Gastrocnemius medialis (tissue), 4 donors: ENCODE measurements at regions not wholly inside any gene's neighbourhood (a gene's known extent, or its start where the extent isn't known, plus 50 kb on each side); places are given as distances from the start of the nearest gene placed in this dataset.
"Not testable (repeated sequence)": the region's sequence is repeated elsewhere in the genome, so short reads cannot be mapped to it uniquely, and the experiment has no call there.

Experiments
- ATAC-seq, 2 donors: fragments of 150-250 bp; one replicate each; pipeline ENCODE4 v1.9.1; 2016
- DNase-seq, 2 donors: peaks; one replicate each; pipeline ENCODE4 v3.0.0-alpha.2; 2019
- H3K27ac ChIP-seq, 4 donors: fragments of 200-600 bp; sonication (generic); 1 replicate in 1 of 4; 2 replicates in 3 of 4; pipeline ENCODE4 v1.5.1; 2016 to 2018; ENCODE audit warnings: mild to moderate bottlenecking in 2 of 4, moderate library complexity in 1 of 4
- H3K27me3 ChIP-seq, 3 donors: fragments of 200-600 bp; sonication (generic) in 2 of 3; 1 replicate in 1 of 3; 2 replicates in 2 of 3; pipeline versions ENCODE4 v1.5.1 to v1.6.0; 2016 to 2019; ENCODE audit warnings: mild to moderate bottlenecking in 1 of 3, moderate library complexity in 1 of 3
- H3K36me3 ChIP-seq, 2 donors: fragments of 200-600 bp; sonication (generic) in 1 of 2; one replicate each; pipeline ENCODE4 v1.5.1; 2017 to 2018
- H3K4me1 ChIP-seq, 2 donors: fragments of 200-600 bp; sonication (generic) in 1 of 2; one replicate each; pipeline ENCODE4 v1.5.1; 2016 to 2017; ENCODE audit warnings: mild to moderate bottlenecking in 2 of 2
- H3K4me3 ChIP-seq, 4 donors: fragments of 200-600 bp; sonication (generic) in 3 of 4; 1 replicate in 1 of 4; 2 replicates in 3 of 4; pipeline ENCODE4 v1.5.1; 2016 to 2019; ENCODE audit warnings: mild to moderate bottlenecking in 2 of 4
- H3K9me3 ChIP-seq, 3 donors: fragments of 200-600 bp; sonication (generic) in 2 of 3; 1 replicate in 1 of 3; 2 replicates in 2 of 3; pipeline ENCODE4 v1.5.1; 2016 to 2019
- CTCF ChIP-seq, 5 experiments: fragments of 450-650 bp in 3 of 5; fragments of 200-600 bp in 2 of 5; sonication (generic) in 2 of 5; IDR thresholded peaks in 4 of 5; conservative IDR thresholded peaks in 1 of 5; 1 replicate in 4 of 5; 2 replicates in 1 of 5; pipeline ENCODE4 v1.5.1; 2016 to 2019; ENCODE audit warnings: antibody characterized with exemption in 5 of 5, mild to moderate bottlenecking in 3 of 5, moderate library complexity in 3 of 5
- POLR2A ChIP-seq, 2 donors: fragments of 450-650 bp; IDR thresholded peaks; one replicate each; pipeline ENCODE4 v1.6.1; 2017; ENCODE audit warnings: antibody characterized with exemption in 2 of 2, mild to moderate bottlenecking in 2 of 2, moderate library complexity in 2 of 2
- in situ Hi-C, 4 donors: fragments of 200-750 bp; cut with MboI; loops; one replicate each; pipeline versions ENCODE4 v1.15.0 to v1.8.0; 2017; ENCODE audit warnings: low sequenced_read_pairs in 4 of 4
- intact Hi-C: fragments of 100-400 bp; cut with DNase I; formaldehyde crosslinking; loops from one replicate; pipeline ENCODE4 v1.15.1; 2023; ENCODE audit warnings: low total_unique reads

DNA sequence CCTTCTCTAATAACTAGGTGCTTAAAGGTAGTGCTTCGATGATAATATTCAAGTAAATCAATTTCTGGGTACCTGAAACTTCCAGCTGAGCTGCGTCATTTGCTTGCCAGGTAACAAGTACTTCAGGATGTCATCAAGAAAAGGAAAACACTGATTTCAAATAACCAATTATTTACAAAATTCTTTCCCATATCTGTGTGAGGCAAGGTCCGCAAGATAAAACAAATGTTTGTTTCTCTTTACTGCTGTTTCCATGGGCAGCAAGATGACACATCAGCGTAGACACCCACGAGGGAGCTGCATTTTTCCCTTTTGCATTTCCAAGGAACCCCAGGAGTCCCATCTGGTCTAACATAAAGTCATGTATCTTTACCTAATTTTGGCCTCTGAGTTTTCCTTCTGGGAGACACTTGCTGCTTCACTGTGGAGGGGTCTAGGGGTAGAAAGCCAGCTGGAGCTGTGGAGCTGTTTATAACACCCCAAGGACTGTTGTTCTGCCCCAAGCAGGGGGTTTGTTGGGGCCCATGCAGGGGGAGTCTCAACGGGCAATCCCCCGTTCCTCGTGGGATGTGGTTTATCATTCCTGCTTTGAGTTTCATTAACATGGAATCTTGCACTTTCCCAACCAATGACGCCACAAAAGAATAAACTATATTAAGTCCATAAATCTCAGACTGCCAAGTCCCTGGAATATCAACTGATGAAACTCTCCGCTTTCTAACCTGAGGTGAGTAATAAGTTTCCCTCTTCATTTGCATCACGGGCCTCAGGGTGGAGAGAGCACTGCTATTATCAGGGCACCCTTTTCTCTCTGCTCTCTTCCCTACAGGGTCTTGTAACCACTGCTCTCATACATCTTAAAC lies 112.8 kb upstream of the PELI2 start:
- intact Hi-C loops (no loop called here), in situ Hi-C loops (no loop called here)
- H3K27ac ChIP-seq, result peak overlapping the region; percentile 36 to 54 (median 39)
- no peak for ATAC-seq
- no peaks in the 10 kb centered on the region for H3K27me3 ChIP-seq
- no peaks in the 10 kb centered on the region for H3K4me1 ChIP-seq
- TF ChIP-seq POLR2A (IDR thresholded peaks at IDR 0.05) (no peak), CTCF (IDR thresholded peaks at IDR 0.05 in 4 of 5, conservative IDR thresholded peaks at IDR 0.05 in 1 of 5) (no peak)
- peak overlapping the region in 3 of 4 donors; percentile 13 to 30 (median 20) for H3K4me3 ChIP-seq
- DNase-seq, result no peak
- H3K36me3 ChIP-seq, result no peaks in the 10 kb centered on the region
- no peaks in the 10 kb centered on the region for H3K9me3 ChIP-seq

GRCh38 chr14:56007491-56007890 lies 110.7 kb upstream of the PELI2 start:
- H3K36me3 ChIP-seq, H3K27me3 ChIP-seq, in situ Hi-C loops, H3K9me3 ChIP-seq, H3K4me1 ChIP-seq, H3K4me3 ChIP-seq, DNase-seq, ATAC-seq, H3K27ac ChIP-seq, intact Hi-C loops: not testable (repeated sequence)

DNA sequence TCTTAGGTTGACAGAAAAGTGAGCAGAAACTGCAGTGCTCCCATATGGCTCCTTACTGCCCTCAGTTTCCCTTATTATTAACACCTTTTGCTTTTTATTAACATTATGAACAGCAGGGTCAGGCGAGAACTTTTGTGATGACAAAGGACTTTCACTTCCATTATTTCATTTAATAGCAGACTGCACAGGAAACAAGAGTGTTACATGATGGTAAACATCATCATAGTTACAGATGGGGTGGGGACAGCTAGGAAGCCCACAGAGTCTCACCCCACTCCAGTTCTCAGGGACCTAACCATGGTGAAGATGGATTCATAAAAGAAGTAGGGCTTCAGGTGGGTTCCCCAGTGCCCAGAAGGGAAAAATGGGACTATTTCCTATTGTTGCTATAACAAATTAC lies 110.1 kb upstream of the PELI2 start:
- H3K36me3 ChIP-seq, result no peaks in the 10 kb centered on the region
- DNase-seq (no peak), ATAC-seq (no peak)
- H3K9me3 ChIP-seq, result no peaks in the 10 kb centered on the region
- in situ Hi-C loops (no loop called here), intact Hi-C loops (no loop called here)
- H3K4me1 ChIP-seq, result no peaks in the 10 kb centered on the region
- no peak overlapping the region for H3K4me3 ChIP-seq
- H3K27me3 ChIP-seq, result no peaks in the 10 kb centered on the region
- H3K27ac ChIP-seq, result no peak overlapping the region
- TF ChIP-seq CTCF (IDR thresholded peaks at IDR 0.05 in 4 of 5, conservative IDR thresholded peaks at IDR 0.05 in 1 of 5) (no peak), POLR2A (IDR thresholded peaks at IDR 0.05) (no peak)

- intact Hi-C loops, DNase-seq, in situ Hi-C loops, H3K36me3 ChIP-seq, H3K27me3 ChIP-seq, H3K4me1 ChIP-seq, ATAC-seq, H3K9me3 ChIP-seq, H3K27ac ChIP-seq, H3K4me3 ChIP-seq: not testable (repeated sequence)
These were observed 109.5 kb upstream of the PELI2 start for GRCh38 chr14:56008661-56009060.

DNA sequence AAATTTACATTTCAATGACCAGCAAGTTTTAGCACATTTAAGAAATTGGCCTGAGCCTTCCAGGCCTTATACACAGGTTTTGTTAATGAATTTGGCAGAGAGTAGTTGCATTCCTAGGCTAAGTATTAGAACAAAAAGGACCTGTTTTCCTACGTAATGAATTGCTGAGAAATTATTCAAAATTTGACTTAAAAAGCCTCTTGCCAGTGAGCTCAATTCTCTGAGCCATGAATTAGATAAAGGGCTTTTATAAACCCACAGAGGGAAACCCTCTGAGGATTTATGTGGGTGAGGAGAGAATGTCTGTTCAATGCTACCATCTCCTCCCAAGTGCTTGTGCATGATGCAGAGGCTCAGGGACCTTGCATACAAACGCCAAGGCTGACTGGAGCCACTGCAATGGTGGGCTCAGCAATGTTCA lies 94.5 kb upstream of the PELI2 start:
- in situ Hi-C loops, result no loop called here
- Histone ChIP-seq H3K36me3 (no peaks in the 10 kb centered on the region), H3K9me3 (no peaks in the 10 kb centered on the region), H3K27me3 (no peaks in the 10 kb centered on the region), H3K4me1 (peaks cover 14 to 15% of the 10 kb centered on the region in 2 donors), H3K4me3 (no peak overlapping the region), H3K27ac (no peak overlapping the region)
- ATAC-seq, result no peak
- DNase-seq, result no peak
- intact Hi-C loops, result no loop called here
- TF ChIP-seq POLR2A (IDR thresholded peaks at IDR 0.05) (no peak), CTCF (IDR thresholded peaks at IDR 0.05 in 4 of 5, conservative IDR thresholded peaks at IDR 0.05 in 1 of 5) (no peak)
